Upper lobe of left lung (tissue), 4 donors: ENCODE measurements at regions not wholly inside any gene's neighbourhood (a gene's known extent, or its start where the extent isn't known, plus 50 kb on each side); places are given as distances from the start of the nearest gene placed in this dataset.

ENCODE experiments used
- POLR2A ChIP-seq, 4 donors: fragments of 450-650 bp; IDR thresholded peaks; one replicate each; pipeline ENCODE4 v1.5.1; 2016 to 2017; ENCODE audit warnings: antibody characterized with exemption in 4 of 4, mild to moderate bottlenecking in 2 of 4
- TF ChIP-seq, protein P1 (sequence below), 6 experiments: fragments of 450-650 bp in 4 of 6; fragments of 200-600 bp in 2 of 6; sonication (generic) in 2 of 6; IDR thresholded peaks; one replicate each; pipeline ENCODE4 v1.5.1; 2016 to 2019; ENCODE audit warnings: antibody characterized with exemption in 6 of 6

DNA sequence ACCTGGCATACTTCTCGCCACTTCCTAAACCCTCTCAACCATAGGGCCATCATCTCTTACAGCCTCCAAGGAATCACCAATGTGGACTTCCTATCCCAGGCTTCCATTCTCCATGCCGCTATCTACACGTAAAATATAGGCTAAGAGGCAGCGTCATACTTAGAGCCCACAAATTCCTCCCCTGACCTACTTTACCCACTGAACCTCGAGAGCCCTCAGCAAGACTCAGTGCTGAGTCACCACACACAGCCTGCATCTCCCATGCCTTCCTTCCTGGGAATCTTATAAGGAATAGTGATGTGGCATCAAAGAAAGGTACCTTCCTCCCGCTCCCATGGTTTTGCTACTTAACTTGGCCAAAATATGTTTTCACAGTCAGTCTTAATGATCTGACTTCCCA, 435.6 kb upstream of the NFE2L3 start:
- TF ChIP-seq, protein P1, sequence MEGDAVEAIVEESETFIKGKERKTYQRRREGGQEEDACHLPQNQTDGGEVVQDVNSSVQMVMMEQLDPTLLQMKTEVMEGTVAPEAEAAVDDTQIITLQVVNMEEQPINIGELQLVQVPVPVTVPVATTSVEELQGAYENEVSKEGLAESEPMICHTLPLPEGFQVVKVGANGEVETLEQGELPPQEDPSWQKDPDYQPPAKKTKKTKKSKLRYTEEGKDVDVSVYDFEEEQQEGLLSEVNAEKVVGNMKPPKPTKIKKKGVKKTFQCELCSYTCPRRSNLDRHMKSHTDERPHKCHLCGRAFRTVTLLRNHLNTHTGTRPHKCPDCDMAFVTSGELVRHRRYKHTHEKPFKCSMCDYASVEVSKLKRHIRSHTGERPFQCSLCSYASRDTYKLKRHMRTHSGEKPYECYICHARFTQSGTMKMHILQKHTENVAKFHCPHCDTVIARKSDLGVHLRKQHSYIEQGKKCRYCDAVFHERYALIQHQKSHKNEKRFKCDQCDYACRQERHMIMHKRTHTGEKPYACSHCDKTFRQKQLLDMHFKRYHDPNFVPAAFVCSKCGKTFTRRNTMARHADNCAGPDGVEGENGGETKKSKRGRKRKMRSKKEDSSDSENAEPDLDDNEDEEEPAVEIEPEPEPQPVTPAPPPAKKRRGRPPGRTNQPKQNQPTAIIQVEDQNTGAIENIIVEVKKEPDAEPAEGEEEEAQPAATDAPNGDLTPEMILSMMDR (IDR thresholded peaks at IDR 0.05) = no peak
- TF ChIP-seq POLR2A (IDR thresholded peaks at IDR 0.05) = no peak
